ENCODE measurements at regions not wholly inside any gene's neighbourhood (a gene's known extent, or its start where the extent isn't known, plus 50 kb on each side); places are given as distances from the start of the nearest gene placed in this dataset.

GRCh38 chr2:42117182-42117579 is 52.0 kb upstream of the EML4 start:
- H3K27ac ChIP-seq: no peak overlapping the region
- H3K27me3 ChIP-seq (ENCODE audit: control insufficient read depth, insufficient read depth, low read length): no peaks in the 10 kb centered on the region
- peaks cover 4% of the 10 kb centered on the region for H3K4me1 ChIP-seq
- H3K4me3 ChIP-seq (ENCODE audit: low read depth, low read length): no peak overlapping the region
- H2AFZ ChIP-seq: no peak overlapping the region
- no peak overlapping the region for H3K4me2 ChIP-seq (ENCODE audit: low read length)
- no peak for TF ChIP-seq CTCF (IDR thresholded peaks at IDR 0.05)
- no peak overlapping the region for H3K9ac ChIP-seq
- no peaks in the 10 kb centered on the region for H3K9me3 ChIP-seq (ENCODE audit: control insufficient read depth, low read length)
- no peaks in the 10 kb centered on the region for H3K36me3 ChIP-seq (ENCODE audit: control insufficient read depth, insufficient read depth, low read length)
- H3K79me2 ChIP-seq: no peaks in the 10 kb centered on the region

GRCh38 chr2:42117923-42118753 is 51.0 kb upstream of the EML4 start:
- H3K9ac ChIP-seq: no peak overlapping the region
- peaks cover 4% of the 10 kb centered on the region for H3K4me1 ChIP-seq
- H3K79me2 ChIP-seq: no peaks in the 10 kb centered on the region
- H3K27me3 ChIP-seq (ENCODE audit: control insufficient read depth, insufficient read depth, low read length): no peaks in the 10 kb centered on the region
- no peak overlapping the region for H3K4me2 ChIP-seq (ENCODE audit: low read length)
- no peak for TF ChIP-seq CTCF (IDR thresholded peaks at IDR 0.05)
- peak overlapping the region; percentile 1 for H2AFZ ChIP-seq
- no peak overlapping the region for H3K27ac ChIP-seq
- no peak overlapping the region for H3K4me3 ChIP-seq (ENCODE audit: low read depth, low read length)
- H3K36me3 ChIP-seq (ENCODE audit: control insufficient read depth, insufficient read depth, low read length): no peaks in the 10 kb centered on the region
- H3K9me3 ChIP-seq (ENCODE audit: control insufficient read depth, low read length): no peaks in the 10 kb centered on the region

- H3K79me2 ChIP-seq: no peaks in the 10 kb centered on the region
- no peak for TF ChIP-seq CTCF (IDR thresholded peaks at IDR 0.05)
- no peak overlapping the region for H3K4me2 ChIP-seq (ENCODE audit: low read length)
- no peaks in the 10 kb centered on the region for H3K27me3 ChIP-seq (ENCODE audit: control insufficient read depth, insufficient read depth, low read length)
- H3K27ac ChIP-seq: no peak overlapping the region
- H3K9ac ChIP-seq: no peak overlapping the region
- no peaks in the 10 kb centered on the region for H3K36me3 ChIP-seq (ENCODE audit: control insufficient read depth, insufficient read depth, low read length)
- H2AFZ ChIP-seq: no peak overlapping the region
- H3K4me3 ChIP-seq (ENCODE audit: low read depth, low read length): no peak overlapping the region
- H3K4me1 ChIP-seq: peaks cover 4% of the 10 kb centered on the region
- no peaks in the 10 kb centered on the region for H3K9me3 ChIP-seq (ENCODE audit: control insufficient read depth, low read length)
These were observed 50.2 kb upstream of the EML4 start for GRCh38 chr2:42118754-42119569.

Measured in parathyroid adenoma (tissue), 2 donors.